Endodermal cell (in vitro differentiated cells): ENCODE measurements at regions not wholly inside any gene's neighbourhood (a gene's known extent, or its start where the extent isn't known, plus 50 kb on each side); places are given as distances from the start of the nearest gene placed in this dataset.

Source experiments
- DNase-seq: peaks from one replicate; pipeline ENCODE4 v3.0.0-alpha.2; 2017
- H3K27ac ChIP-seq: 2 replicates; pipeline ENCODE4 v1.5.1; 2013; ENCODE audit warnings: mild to moderate bottlenecking, low read depth, low read length, moderate library complexity
- H3K27me3 ChIP-seq: 2 replicates; pipeline ENCODE4 v1.6.1; 2013; ENCODE audit warnings: mild to moderate bottlenecking, low read length, moderate library complexity; ENCODE audit not compliant: insufficient read depth, control insufficient read depth, poor library complexity, severe bottlenecking
- H3K36me3 ChIP-seq: 2 replicates; pipeline ENCODE4 v1.7.0; 2013; ENCODE audit warnings: mild to moderate bottlenecking, low read length, moderate library complexity; ENCODE audit not compliant: control insufficient read depth, insufficient read depth
- H3K4me1 ChIP-seq: one replicate; pipeline ENCODE4 v1.7.0; 2013; ENCODE audit warnings: low read length; ENCODE audit not compliant: control insufficient read depth, insufficient read depth
- H3K4me3 ChIP-seq: 2 replicates; pipeline ENCODE4 v1.5.1; 2013; ENCODE audit warnings: mild to moderate bottlenecking, low read length, moderate library complexity
- H3K9ac ChIP-seq: 2 replicates; pipeline ENCODE4 v1.6.1; 2013; ENCODE audit warnings: mild to moderate bottlenecking, low read length, moderate library complexity; ENCODE audit not compliant: poor library complexity, severe bottlenecking; ENCODE audit errors: extremely low read depth
- H3K9me3 ChIP-seq: 2 replicates; pipeline ENCODE4 v1.6.1; 2013; ENCODE audit warnings: mild to moderate bottlenecking, low read length, moderate library complexity; ENCODE audit not compliant: control insufficient read depth
- H3K27ac Mint-ChIP-seq: 2 replicates; pipeline ENCODE4 v1.8.0; 2020; ENCODE audit warnings: mixed read lengths
- H3K27me3 Mint-ChIP-seq: 2 replicates; pipeline ENCODE4 v1.8.0; 2021; ENCODE audit warnings: mild to moderate bottlenecking, mixed read lengths; ENCODE audit not compliant: insufficient read depth
- H3K36me3 Mint-ChIP-seq: 2 replicates; pipeline ENCODE4 v1.8.0; 2020; ENCODE audit warnings: low read depth, mixed read lengths
- H3K4me1 Mint-ChIP-seq: 2 replicates; pipeline ENCODE4 v1.8.0; 2020; ENCODE audit warnings: mixed read lengths
- H3K4me3 Mint-ChIP-seq: 2 replicates; pipeline ENCODE4 v1.8.0; 2020; ENCODE audit warnings: mild to moderate bottlenecking, moderate library complexity, mixed read lengths
- H3K9me3 Mint-ChIP-seq: 2 replicates; pipeline ENCODE4 v1.8.0; 2020; ENCODE audit warnings: mild to moderate bottlenecking, mixed read lengths
- WGBS, 2 experiments: methylation state at CpG; one replicate each; pipeline versions ENCODE4 v1.1.5 to v1.1.7; 2013; ENCODE audit warnings: missing lambda C conversion rate in 2 of 2, mixed read lengths in 1 of 2; ENCODE audit not compliant: insufficient coverage in 1 of 2, insufficient read length in 1 of 2; 5-methylcytosine and 5-hydroxymethylcytosine counted together
- TF ChIP-seq, protein P1 (sequence below): fragments of 200-600 bp; sonication (generic); conservative IDR thresholded peaks from 2 replicates; pipeline ENCODE4 v1.5.0; 2021; ENCODE audit warnings: antibody characterized with exemption, mild to moderate bottlenecking

DNA sequence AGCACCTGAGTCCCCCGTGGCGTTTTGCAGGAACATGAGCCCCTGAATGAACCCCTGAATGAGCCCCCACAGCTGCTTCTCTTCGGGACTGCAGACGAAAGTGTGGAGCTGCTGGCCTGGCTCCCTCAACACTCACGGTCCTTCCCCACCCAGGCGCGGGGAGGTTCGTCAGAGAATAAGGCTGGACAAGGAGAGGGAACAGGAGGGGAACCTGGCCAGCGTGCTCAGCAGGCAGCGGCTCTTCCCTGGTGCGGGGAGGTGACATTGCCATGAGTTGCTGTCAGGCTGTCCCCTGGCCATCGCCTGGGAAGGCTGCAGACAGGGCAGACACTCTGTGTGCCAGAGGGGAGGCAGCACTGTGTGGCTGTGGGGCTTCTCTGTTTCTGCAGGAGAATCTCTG, 80.9 kb upstream of the SHH start:
- Mint-ChIP-seq H3K27ac (no peak overlapping the region), H3K9me3 (no peaks in the 10 kb centered on the region), H3K4me1 (no peaks in the 10 kb centered on the region), H3K27me3 (peaks cover 7% of the 10 kb centered on the region), H3K4me3 (no peak overlapping the region), H3K36me3 (no peaks in the 10 kb centered on the region)
- Histone ChIP-seq H3K9me3 (no peaks in the 10 kb centered on the region), H3K27me3 (peaks cover 4% of the 10 kb centered on the region), H3K27ac (no peak overlapping the region), H3K4me1 (no peaks in the 10 kb centered on the region), H3K36me3 (no peaks in the 10 kb centered on the region), H3K4me3 (no peak overlapping the region), H3K9ac (no peak overlapping the region)
- TF ChIP-seq, protein P1, sequence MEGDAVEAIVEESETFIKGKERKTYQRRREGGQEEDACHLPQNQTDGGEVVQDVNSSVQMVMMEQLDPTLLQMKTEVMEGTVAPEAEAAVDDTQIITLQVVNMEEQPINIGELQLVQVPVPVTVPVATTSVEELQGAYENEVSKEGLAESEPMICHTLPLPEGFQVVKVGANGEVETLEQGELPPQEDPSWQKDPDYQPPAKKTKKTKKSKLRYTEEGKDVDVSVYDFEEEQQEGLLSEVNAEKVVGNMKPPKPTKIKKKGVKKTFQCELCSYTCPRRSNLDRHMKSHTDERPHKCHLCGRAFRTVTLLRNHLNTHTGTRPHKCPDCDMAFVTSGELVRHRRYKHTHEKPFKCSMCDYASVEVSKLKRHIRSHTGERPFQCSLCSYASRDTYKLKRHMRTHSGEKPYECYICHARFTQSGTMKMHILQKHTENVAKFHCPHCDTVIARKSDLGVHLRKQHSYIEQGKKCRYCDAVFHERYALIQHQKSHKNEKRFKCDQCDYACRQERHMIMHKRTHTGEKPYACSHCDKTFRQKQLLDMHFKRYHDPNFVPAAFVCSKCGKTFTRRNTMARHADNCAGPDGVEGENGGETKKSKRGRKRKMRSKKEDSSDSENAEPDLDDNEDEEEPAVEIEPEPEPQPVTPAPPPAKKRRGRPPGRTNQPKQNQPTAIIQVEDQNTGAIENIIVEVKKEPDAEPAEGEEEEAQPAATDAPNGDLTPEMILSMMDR = no peak
- DNase-seq = no peak
- WGBS, 2 experiments = 88 to 89% methylated on average over 6 to 12 of the region's 12 CpGs

DNA sequence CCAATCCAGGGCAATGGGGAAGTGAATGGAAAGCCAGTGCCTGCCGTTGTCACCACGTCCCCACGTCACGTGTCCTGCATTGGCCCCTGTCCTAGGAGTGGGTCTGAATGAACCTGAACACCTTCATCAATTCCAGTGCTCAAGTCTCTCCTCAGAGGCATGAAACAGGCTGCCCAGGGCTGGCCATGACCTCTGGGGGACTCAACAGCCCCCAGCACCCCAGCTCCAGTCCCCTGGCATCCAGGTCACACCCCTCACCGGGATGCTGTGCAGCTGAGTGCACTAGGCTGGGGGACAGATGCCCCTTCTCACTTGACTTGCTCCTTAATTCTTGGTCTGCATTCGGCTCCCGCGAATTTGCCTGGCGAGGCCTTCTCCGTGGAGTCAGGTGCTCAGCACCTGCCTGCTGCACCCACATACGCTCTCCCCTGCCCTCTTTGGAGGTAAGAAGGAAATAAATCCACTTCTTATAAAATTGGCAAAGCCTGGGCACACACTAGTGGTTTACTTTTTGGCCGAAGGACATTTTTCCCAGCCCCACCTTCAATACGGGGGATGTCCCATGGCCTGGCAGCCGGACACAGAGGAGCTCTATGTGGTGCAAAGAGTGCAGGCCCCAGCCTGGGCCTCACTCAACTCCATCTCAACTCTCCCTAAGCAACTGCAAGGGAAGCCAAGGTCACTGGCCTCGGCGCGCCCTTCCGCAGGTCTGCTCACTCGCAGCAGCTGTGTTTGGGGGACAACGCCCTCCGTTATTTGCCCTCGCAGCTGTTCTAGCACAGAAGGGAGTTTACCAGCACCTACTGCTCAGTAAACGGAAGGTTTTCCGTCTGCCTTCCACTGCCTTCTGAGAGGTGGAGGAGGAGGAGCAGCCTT, 77.6 kb upstream of the SHH start:
- no peaks in the 10 kb centered on the region for H3K36me3 Mint-ChIP-seq
- H3K27ac Mint-ChIP-seq = no peak overlapping the region
- Histone ChIP-seq H3K27me3 (peaks cover under 1% of the 10 kb centered on the region), H3K4me1 (no peaks in the 10 kb centered on the region), H3K9me3 (no peaks in the 10 kb centered on the region), H3K36me3 (no peaks in the 10 kb centered on the region), H3K4me3 (no peak overlapping the region), H3K9ac (no peak overlapping the region), H3K27ac (no peak overlapping the region)
- DNase-seq = no peak
- peaks cover 1% of the 10 kb centered on the region for H3K27me3 Mint-ChIP-seq
- H3K4me3 Mint-ChIP-seq = no peak overlapping the region
- no peaks in the 10 kb centered on the region for H3K4me1 Mint-ChIP-seq
- TF ChIP-seq, protein P1 = no peak
- 93 to 98% methylated on average over 20 to 24 of the region's 24 CpGs for WGBS, 2 experiments
- H3K9me3 Mint-ChIP-seq = no peaks in the 10 kb centered on the region

DNA sequence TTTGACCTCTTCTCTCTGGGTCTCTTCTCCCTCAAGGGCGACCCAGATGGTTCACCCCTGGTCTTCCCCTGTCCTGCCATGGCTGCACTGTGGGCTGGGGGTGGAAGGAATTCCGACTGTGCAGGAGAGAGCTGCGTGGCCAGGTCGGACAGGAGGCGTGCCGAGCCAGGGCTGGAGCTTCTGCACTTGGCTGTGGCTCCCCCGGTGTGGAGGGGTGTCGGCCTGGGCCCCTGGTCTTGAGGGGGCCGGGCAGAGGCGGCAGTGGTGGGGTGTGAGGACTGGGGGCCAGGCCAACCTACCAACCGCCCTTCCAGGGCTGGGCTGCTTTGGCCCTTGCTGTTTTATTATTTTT, 74.9 kb upstream of the SHH start:
- Histone ChIP-seq H3K4me1 (no peaks in the 10 kb centered on the region), H3K36me3 (no peaks in the 10 kb centered on the region), H3K9me3 (no peaks in the 10 kb centered on the region), H3K4me3 (no peak overlapping the region), H3K27ac (no peak overlapping the region), H3K27me3 (no peaks in the 10 kb centered on the region), H3K9ac (no peak overlapping the region)
- TF ChIP-seq, protein P1 = no peak
- Mint-ChIP-seq H3K27me3 (no peaks in the 10 kb centered on the region), H3K27ac (no peak overlapping the region), H3K4me3 (no peak overlapping the region), H3K4me1 (no peaks in the 10 kb centered on the region), H3K9me3 (no peaks in the 10 kb centered on the region), H3K36me3 (no peaks in the 10 kb centered on the region)
- no peak for DNase-seq
- WGBS, 2 experiments = 94% methylated on average over 11 of the region's 11 CpGs; no CpG with 5 or more reads in 1 of the 2 experiments
